SK-N-SH (cell line): ENCODE measurements at regions not wholly inside any gene's neighbourhood (a gene's known extent, or its start where the extent isn't known, plus 50 kb on each side); places are given as distances from the start of the nearest gene placed in this dataset.

ENCODE experiments used
- CTCF ChIA-PET: fragments of 300-600, 350-600 bp; formaldehyde crosslinking; extraction: SDS; loops from one replicate; lab custom pipeline; 2021; lab: Yijun Ruan, JAX
- POLR2A ChIA-PET: fragments of 350-600 bp; sonication (Branson Sonifier 250); formaldehyde crosslinking; extraction: SDS; loops from one replicate; lab custom pipeline; 2020; ENCODE audit warnings: antibody characterized with exemption, inconsistent platforms; lab: Yijun Ruan, JAX
- DNase-seq: peaks from one replicate; pipeline ENCODE4 v3.0.0; 2012
- H2AFZ ChIP-seq: fragments of 200-600 bp; sonication (generic); 2 replicates; pipeline ENCODE4 v1.8.1; 2016; ENCODE audit warnings: antibody characterized with exemption, mild to moderate bottlenecking, low read depth
- H3F3A ChIP-seq: fragments of 200-600 bp; sonication (generic); replicated peaks from 2 replicates; pipeline ENCODE3; 2016; ENCODE audit warnings: antibody characterized with exemption, mild to moderate bottlenecking; ENCODE audit not compliant: insufficient read depth
- H3K27ac ChIP-seq, 2 experiments: fragments of 200-500 bp in 1 of 2; fragments of 200-600 bp in 1 of 2; sonication (Bioruptor generic) in 1 of 2; sonication (generic), shearing (Covaris generic) in 1 of 2; 2 replicates each; pipeline versions ENCODE4 v1.5.1 to v1.6.1; 2014 to 2016; ENCODE audit warnings: low read depth in 2 of 2, inconsistent platforms in 1 of 2, low read length in 1 of 2, mild to moderate bottlenecking in 1 of 2, mixed read lengths in 1 of 2
- H3K27me3 ChIP-seq: fragments of 200-600 bp; sonication (generic), shearing (Covaris generic); 2 replicates; pipeline ENCODE4 v1.6.1; 2016; ENCODE audit warnings: mixed run types; ENCODE audit not compliant: insufficient read depth
- H3K36me3 ChIP-seq, 2 experiments: fragments of 200-500 bp in 1 of 2; fragments of 200-600 bp in 1 of 2; sonication (Bioruptor generic) in 1 of 2; sonication (generic) in 1 of 2; replicated peaks in 1 of 2; 2 replicates each; pipeline versions ENCODE3 to v1.5.1; 2014 to 2016; ENCODE audit warnings: low read length in 1 of 2, mild to moderate bottlenecking in 1 of 2; ENCODE audit not compliant: insufficient read depth in 2 of 2, control insufficient read depth in 1 of 2
- H3K4me1 ChIP-seq, 2 experiments: fragments of 200-500 bp in 1 of 2; fragments of 200-600 bp in 1 of 2; sonication (Bioruptor generic) in 1 of 2; sonication (generic), shearing (Covaris generic) in 1 of 2; 2 replicates each; pipeline versions ENCODE4 v1.5.1 to v1.6.1; 2014 to 2016; ENCODE audit warnings: low read depth in 1 of 2, low read length in 1 of 2, mixed run types in 1 of 2; ENCODE audit not compliant: insufficient read depth in 2 of 2, control insufficient read depth in 1 of 2
- H3K4me2 ChIP-seq: fragments of 200-600 bp; sonication (generic), shearing (Covaris generic); 2 replicates; pipeline ENCODE4 v1.6.1; 2017; ENCODE audit warnings: mixed run types
- H3K4me3 ChIP-seq, 2 experiments: fragments of 200-500 bp in 1 of 2; fragments of 200-600 bp in 1 of 2; sonication (Bioruptor generic) in 1 of 2; sonication (generic), shearing (Covaris generic) in 1 of 2; 2 replicates each; pipeline versions ENCODE4 v1.5.1 to v1.8.1; 2014 to 2016; ENCODE audit warnings: low read depth in 2 of 2, inconsistent platforms in 1 of 2, low read length in 1 of 2, mild to moderate bottlenecking in 1 of 2, mixed read lengths in 1 of 2, moderate library complexity in 1 of 2
- H3K79me2 ChIP-seq: fragments of 200-600 bp; sonication (generic); 2 replicates; pipeline ENCODE4 v1.8.1; 2017; ENCODE audit warnings: mild to moderate bottlenecking; ENCODE audit not compliant: insufficient read depth
- H3K9ac ChIP-seq: fragments of 200-600 bp; sonication (generic); 2 replicates; pipeline ENCODE4 v1.6.1; 2017; ENCODE audit warnings: mixed run types
- H3K9me2 ChIP-seq: fragments of 200-600 bp; sonication (generic); 2 replicates; pipeline ENCODE4 v1.6.1; 2017; ENCODE audit warnings: mixed run types
- H3K9me3 ChIP-seq: fragments of 200-600 bp; sonication (generic); 2 replicates; pipeline ENCODE4 v1.6.1; 2017; ENCODE audit warnings: mixed run types, mild to moderate bottlenecking, moderate library complexity
- H4K20me1 ChIP-seq: fragments of 200-600 bp; sonication (generic); 2 replicates; pipeline ENCODE4 v1.6.1; 2017; ENCODE audit warnings: mild to moderate bottlenecking, mixed run types; ENCODE audit not compliant: insufficient read depth
- ELF1 ChIP-seq: IDR thresholded peaks from 2 replicates; pipeline ENCODE4 v1.4.0; 2012
- EZH2phosphoT487 ChIP-seq: fragments of 200-600 bp; sonication (generic); IDR thresholded peaks from 2 replicates; pipeline ENCODE4 v1.6.1; 2017; ENCODE audit warnings: low read depth, mixed run types, mild to moderate bottlenecking, antibody characterized with exemption, moderate library complexity, borderline replicate concordance
- FOXM1 ChIP-seq: IDR thresholded peaks from 2 replicates; pipeline ENCODE4 v1.4.0; 2012; ENCODE audit warnings: low read depth, mild to moderate bottlenecking
- GABPA ChIP-seq: IDR thresholded peaks from 2 replicates; pipeline ENCODE4 v1.4.0; 2012; ENCODE audit warnings: low read depth, mild to moderate bottlenecking
- JUND ChIP-seq: IDR thresholded peaks from 2 replicates; pipeline ENCODE4 v1.4.0; 2012
- NRF1 ChIP-seq: IDR thresholded peaks from 2 replicates; pipeline ENCODE4 v1.6.1; 2012; ENCODE audit warnings: low read depth, mild to moderate bottlenecking, low read length
- SMC3 ChIP-seq: IDR thresholded peaks from 2 replicates; pipeline ENCODE4 v1.6.1; 2012; ENCODE audit warnings: low read depth, low read length, improper control_type of control experiment
- TAF1 ChIP-seq: IDR thresholded peaks from 2 replicates; pipeline ENCODE4 v1.6.1; 2012; ENCODE audit warnings: low read depth, mild to moderate bottlenecking, low read length, moderate library complexity, borderline replicate concordance
- TEAD4 ChIP-seq: IDR thresholded peaks from 2 replicates; pipeline ENCODE4 v1.4.0; 2012; ENCODE audit warnings: mild to moderate bottlenecking, borderline replicate concordance; ENCODE audit not compliant: insufficient read depth
- WGBS: methylation state at CpG from one replicate; pipeline ENCODE4 v1.1.6; 2017; ENCODE audit warnings: low lambda C conversion rate; 5-methylcytosine and 5-hydroxymethylcytosine counted together
- TF ChIP-seq, protein P1 (sequence below): fragments of 150-350 bp; IDR thresholded peaks from 2 replicates; pipeline ENCODE4 v1.6.1; 2017; ENCODE audit warnings: antibody characterized with exemption, low read length, low read depth, borderline replicate concordance
- TF ChIP-seq, protein P2 (sequence below): fragments of 200-600 bp; sonication (generic); IDR thresholded peaks from 2 replicates; pipeline ENCODE4 v1.6.1; 2017; ENCODE audit warnings: antibody characterized with exemption, mild to moderate bottlenecking, moderate library complexity
- TF ChIP-seq, protein P3 (sequence below): IDR thresholded peaks from 2 replicates; pipeline ENCODE4 v1.4.0; 2012; ENCODE audit warnings: low read depth, borderline replicate concordance
- TF ChIP-seq, protein P4 (sequence below): IDR thresholded peaks from 2 replicates; pipeline ENCODE4 v1.6.1; 2012; ENCODE audit warnings: mild to moderate bottlenecking, low read depth, low read length, moderate library complexity

DNA sequence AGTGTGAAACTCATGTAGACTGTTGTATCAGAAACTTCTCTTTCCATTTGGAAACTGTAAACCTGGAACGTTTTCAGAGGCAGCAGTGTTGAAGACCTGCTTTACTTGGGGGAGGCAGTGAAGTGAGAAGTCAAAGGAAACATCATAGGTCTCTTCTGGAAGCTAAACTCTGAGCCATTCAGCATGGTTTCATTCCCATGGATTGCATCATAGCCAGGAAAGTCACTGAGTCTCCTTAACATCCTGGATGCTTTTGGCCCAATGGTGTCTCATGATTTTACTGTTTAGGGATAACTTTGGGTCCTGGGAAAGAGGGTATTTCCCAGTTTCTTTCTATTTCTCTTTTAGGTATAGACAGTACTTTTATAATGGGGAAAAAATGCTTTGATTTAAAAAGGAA lies 153.2 kb upstream of the E2F8 start:
- Histone ChIP-seq H3K4me1 (no peaks in the 10 kb centered on the region), H3K27me3 (peaks cover 11% of the 10 kb centered on the region; the same call in 1 of the 2 replicates), H4K20me1 (no peaks in the 10 kb centered on the region), H3K9me2 (no peaks in the 10 kb centered on the region), H3K79me2 (no peaks in the 10 kb centered on the region), H3F3A (no peaks in the 10 kb centered on the region), H3K4me2 (no peak overlapping the region), H3K9ac (no peak overlapping the region), H3K4me3 (no peak overlapping the region), H3K27ac (no peak overlapping the region), H3K36me3 (no peaks in the 10 kb centered on the region), H3K9me3 (no peaks in the 10 kb centered on the region), H2AFZ (no peak overlapping the region)
- ChIA-PET POLR2A (no interaction called here), CTCF (interaction anchor here (0.6 to 1.7 kb wide), 2 partner anchors 11 to 447 kb away, joined by 3 to 6 read pairs; no protein-coding TSS in a partner anchor)
- no peak for TF ChIP-seq JUND
- TF ChIP-seq FOXM1, result no peak
- TF ChIP-seq NRF1, result no peak
- DNase-seq, result no peak
- WGBS, result 8% methylated on average over 1 of the region's 1 CpG

DNA sequence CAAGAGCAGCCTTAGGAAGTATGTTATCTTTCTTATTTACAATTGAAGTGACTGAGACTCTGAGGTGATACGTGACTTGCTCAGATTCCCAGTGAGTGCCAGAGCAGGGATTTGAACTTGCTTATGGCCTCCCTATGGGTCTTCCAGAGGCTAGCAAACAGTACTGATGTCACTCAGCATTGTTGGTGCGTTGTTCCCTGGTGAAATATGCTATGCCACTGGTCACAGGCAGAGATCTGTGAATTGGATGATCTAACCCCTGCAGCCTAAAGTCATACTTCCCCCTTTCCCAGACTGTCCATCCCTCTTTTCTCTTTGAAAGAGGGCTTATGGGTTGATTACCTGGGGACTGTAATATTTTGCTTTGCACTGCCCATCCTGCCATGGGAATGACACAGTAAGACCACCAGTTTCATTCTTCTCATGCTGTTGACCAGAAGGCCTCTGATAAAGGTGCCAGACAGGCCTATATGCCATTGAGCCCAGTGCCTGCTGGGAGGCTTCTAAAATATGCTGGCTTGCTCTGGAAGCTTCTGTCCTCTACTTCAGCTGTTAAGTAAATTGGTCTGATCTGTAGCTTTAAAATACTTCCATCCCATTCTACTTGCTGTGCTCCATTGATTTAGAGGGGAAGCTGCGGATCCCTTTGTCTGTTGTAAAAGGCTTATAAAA lies 152.2 kb upstream of the E2F8 start:
- Histone ChIP-seq H3K9me3 (no peaks in the 10 kb centered on the region), H2AFZ (no peak overlapping the region), H4K20me1 (no peaks in the 10 kb centered on the region), H3K36me3 (no peaks in the 10 kb centered on the region), H3F3A (no peaks in the 10 kb centered on the region), H3K27me3 (peaks cover 18% of the 10 kb centered on the region; the same call in 1 of the 2 replicates), H3K4me3 (no peak overlapping the region), H3K27ac (no peak overlapping the region), H3K4me2 (no peak overlapping the region), H3K9ac (no peak overlapping the region)
- POLR2A ChIA-PET, result no interaction called here
- DNase-seq, result no peak
- WGBS, result 71% methylated on average over 3 of the region's 3 CpGs
- TF ChIP-seq GABPA (no peak), TAF1 (no peak), ELF1 (no peak), EZH2phosphoT487 (no peak), SMC3 (no peak), TEAD4 (no peak)
- TF ChIP-seq, protein P1, sequence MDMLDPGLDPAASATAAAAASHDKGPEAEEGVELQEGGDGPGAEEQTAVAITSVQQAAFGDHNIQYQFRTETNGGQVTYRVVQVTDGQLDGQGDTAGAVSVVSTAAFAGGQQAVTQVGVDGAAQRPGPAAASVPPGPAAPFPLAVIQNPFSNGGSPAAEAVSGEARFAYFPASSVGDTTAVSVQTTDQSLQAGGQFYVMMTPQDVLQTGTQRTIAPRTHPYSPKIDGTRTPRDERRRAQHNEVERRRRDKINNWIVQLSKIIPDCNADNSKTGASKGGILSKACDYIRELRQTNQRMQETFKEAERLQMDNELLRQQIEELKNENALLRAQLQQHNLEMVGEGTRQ, result no peak
- TF ChIP-seq, protein P2, sequence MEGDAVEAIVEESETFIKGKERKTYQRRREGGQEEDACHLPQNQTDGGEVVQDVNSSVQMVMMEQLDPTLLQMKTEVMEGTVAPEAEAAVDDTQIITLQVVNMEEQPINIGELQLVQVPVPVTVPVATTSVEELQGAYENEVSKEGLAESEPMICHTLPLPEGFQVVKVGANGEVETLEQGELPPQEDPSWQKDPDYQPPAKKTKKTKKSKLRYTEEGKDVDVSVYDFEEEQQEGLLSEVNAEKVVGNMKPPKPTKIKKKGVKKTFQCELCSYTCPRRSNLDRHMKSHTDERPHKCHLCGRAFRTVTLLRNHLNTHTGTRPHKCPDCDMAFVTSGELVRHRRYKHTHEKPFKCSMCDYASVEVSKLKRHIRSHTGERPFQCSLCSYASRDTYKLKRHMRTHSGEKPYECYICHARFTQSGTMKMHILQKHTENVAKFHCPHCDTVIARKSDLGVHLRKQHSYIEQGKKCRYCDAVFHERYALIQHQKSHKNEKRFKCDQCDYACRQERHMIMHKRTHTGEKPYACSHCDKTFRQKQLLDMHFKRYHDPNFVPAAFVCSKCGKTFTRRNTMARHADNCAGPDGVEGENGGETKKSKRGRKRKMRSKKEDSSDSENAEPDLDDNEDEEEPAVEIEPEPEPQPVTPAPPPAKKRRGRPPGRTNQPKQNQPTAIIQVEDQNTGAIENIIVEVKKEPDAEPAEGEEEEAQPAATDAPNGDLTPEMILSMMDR, result no peak
- TF ChIP-seq, protein P3, sequence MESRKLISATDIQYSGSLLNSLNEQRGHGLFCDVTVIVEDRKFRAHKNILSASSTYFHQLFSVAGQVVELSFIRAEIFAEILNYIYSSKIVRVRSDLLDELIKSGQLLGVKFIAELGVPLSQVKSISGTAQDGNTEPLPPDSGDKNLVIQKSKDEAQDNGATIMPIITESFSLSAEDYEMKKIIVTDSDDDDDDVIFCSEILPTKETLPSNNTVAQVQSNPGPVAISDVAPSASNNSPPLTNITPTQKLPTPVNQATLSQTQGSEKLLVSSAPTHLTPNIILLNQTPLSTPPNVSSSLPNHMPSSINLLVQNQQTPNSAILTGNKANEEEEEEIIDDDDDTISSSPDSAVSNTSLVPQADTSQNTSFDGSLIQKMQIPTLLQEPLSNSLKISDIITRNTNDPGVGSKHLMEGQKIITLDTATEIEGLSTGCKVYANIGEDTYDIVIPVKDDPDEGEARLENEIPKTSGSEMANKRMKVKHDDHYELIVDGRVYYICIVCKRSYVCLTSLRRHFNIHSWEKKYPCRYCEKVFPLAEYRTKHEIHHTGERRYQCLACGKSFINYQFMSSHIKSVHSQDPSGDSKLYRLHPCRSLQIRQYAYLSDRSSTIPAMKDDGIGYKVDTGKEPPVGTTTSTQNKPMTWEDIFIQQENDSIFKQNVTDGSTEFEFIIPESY, result no peak
- TF ChIP-seq, protein P4, sequence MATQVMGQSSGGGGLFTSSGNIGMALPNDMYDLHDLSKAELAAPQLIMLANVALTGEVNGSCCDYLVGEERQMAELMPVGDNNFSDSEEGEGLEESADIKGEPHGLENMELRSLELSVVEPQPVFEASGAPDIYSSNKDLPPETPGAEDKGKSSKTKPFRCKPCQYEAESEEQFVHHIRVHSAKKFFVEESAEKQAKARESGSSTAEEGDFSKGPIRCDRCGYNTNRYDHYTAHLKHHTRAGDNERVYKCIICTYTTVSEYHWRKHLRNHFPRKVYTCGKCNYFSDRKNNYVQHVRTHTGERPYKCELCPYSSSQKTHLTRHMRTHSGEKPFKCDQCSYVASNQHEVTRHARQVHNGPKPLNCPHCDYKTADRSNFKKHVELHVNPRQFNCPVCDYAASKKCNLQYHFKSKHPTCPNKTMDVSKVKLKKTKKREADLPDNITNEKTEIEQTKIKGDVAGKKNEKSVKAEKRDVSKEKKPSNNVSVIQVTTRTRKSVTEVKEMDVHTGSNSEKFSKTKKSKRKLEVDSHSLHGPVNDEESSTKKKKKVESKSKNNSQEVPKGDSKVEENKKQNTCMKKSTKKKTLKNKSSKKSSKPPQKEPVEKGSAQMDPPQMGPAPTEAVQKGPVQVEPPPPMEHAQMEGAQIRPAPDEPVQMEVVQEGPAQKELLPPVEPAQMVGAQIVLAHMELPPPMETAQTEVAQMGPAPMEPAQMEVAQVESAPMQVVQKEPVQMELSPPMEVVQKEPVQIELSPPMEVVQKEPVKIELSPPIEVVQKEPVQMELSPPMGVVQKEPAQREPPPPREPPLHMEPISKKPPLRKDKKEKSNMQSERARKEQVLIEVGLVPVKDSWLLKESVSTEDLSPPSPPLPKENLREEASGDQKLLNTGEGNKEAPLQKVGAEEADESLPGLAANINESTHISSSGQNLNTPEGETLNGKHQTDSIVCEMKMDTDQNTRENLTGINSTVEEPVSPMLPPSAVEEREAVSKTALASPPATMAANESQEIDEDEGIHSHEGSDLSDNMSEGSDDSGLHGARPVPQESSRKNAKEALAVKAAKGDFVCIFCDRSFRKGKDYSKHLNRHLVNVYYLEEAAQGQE, result no peak
- TF ChIP-seq, all 33 proteins: peak for 0
- H3K79me2 ChIP-seq, result no peaks in the 10 kb centered on the region
- CTCF ChIA-PET, result interaction anchor here (0.6 to 1.7 kb wide), 3 partner anchors 10 to 322 kb away, joined by 3 to 6 read pairs (median 3); no protein-coding TSS in a partner anchor
- no peaks in the 10 kb centered on the region for H3K9me2 ChIP-seq
- no peaks in the 10 kb centered on the region for H3K4me1 ChIP-seq
